Nephron progenitor cell (in vitro differentiated cells): ENCODE measurements at regions not wholly inside any gene's neighbourhood (a gene's known extent, or its start where the extent isn't known, plus 50 kb on each side); places are given as distances from the start of the nearest gene placed in this dataset.

Experiments used
- DNase-seq: peaks from one replicate; pipeline ENCODE4 v3.0.0; 2021
- H3K27ac Mint-ChIP-seq: 2 replicates; pipeline ENCODE4 v1.8.0; 2021; ENCODE audit warnings: mild to moderate bottlenecking, moderate library complexity, mixed read lengths
- H3K27me3 Mint-ChIP-seq: 2 replicates; pipeline ENCODE4 v1.8.0; 2021; ENCODE audit warnings: mild to moderate bottlenecking, low read depth, mixed read lengths; ENCODE audit not compliant: poor library complexity
- H3K36me3 Mint-ChIP-seq: 2 replicates; pipeline ENCODE4 v1.8.0; 2021; ENCODE audit warnings: low read depth, mixed read lengths
- H3K4me1 Mint-ChIP-seq: 2 replicates; pipeline ENCODE4 v1.8.0; 2021; ENCODE audit warnings: mixed read lengths
- H3K4me3 Mint-ChIP-seq: 2 replicates; pipeline ENCODE4 v1.8.0; 2021; ENCODE audit warnings: mild to moderate bottlenecking, moderate library complexity, mixed read lengths
- H3K9me3 Mint-ChIP-seq: 2 replicates; pipeline ENCODE4 v1.8.0; 2021; ENCODE audit warnings: mild to moderate bottlenecking, moderate library complexity, mixed read lengths
- TF ChIP-seq, protein P1 (sequence below): fragments of 200-600 bp; sonication (generic); IDR thresholded peaks from 2 replicates; pipeline ENCODE4 v1.5.0; 2021; ENCODE audit warnings: antibody characterized with exemption

- TF ChIP-seq, protein P1, sequence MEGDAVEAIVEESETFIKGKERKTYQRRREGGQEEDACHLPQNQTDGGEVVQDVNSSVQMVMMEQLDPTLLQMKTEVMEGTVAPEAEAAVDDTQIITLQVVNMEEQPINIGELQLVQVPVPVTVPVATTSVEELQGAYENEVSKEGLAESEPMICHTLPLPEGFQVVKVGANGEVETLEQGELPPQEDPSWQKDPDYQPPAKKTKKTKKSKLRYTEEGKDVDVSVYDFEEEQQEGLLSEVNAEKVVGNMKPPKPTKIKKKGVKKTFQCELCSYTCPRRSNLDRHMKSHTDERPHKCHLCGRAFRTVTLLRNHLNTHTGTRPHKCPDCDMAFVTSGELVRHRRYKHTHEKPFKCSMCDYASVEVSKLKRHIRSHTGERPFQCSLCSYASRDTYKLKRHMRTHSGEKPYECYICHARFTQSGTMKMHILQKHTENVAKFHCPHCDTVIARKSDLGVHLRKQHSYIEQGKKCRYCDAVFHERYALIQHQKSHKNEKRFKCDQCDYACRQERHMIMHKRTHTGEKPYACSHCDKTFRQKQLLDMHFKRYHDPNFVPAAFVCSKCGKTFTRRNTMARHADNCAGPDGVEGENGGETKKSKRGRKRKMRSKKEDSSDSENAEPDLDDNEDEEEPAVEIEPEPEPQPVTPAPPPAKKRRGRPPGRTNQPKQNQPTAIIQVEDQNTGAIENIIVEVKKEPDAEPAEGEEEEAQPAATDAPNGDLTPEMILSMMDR = no peak
- H3K9me3 Mint-ChIP-seq = no peaks in the 10 kb centered on the region
Observed at GRCh38 chr12:126591533-126591932, 1526.3 kb downstream of the AACS start.

GRCh38 chr12:126601184-126602170 is 1536.2 kb downstream of the AACS start:
- no peak overlapping the region for H3K27ac Mint-ChIP-seq
- H3K9me3 Mint-ChIP-seq = no peaks in the 10 kb centered on the region
- no peaks in the 10 kb centered on the region for H3K36me3 Mint-ChIP-seq

More at GRCh38 chr12:126591533-126591932, 1526.3 kb downstream of the AACS start:
- H3K36me3 Mint-ChIP-seq = no peaks in the 10 kb centered on the region
- H3K4me3 Mint-ChIP-seq = no peak overlapping the region
- no peak for DNase-seq
- H3K4me1 Mint-ChIP-seq = peaks cover 13% of the 10 kb centered on the region
- H3K27ac Mint-ChIP-seq = no peak overlapping the region
- peaks cover 11% of the 10 kb centered on the region for H3K27me3 Mint-ChIP-seq

GRCh38 chr12:126602612-126603011 is 1537.4 kb downstream of the AACS start:
- TF ChIP-seq, protein P1 = no peak
- Mint-ChIP-seq H3K36me3 (no peaks in the 10 kb centered on the region), H3K27me3 (no peaks in the 10 kb centered on the region), H3K27ac (no peak overlapping the region), H3K4me3 (no peak overlapping the region), H3K4me1 (no peaks in the 10 kb centered on the region), H3K9me3 (no peaks in the 10 kb centered on the region)
- DNase-seq = no peak

More at GRCh38 chr12:126601184-126602170, 1536.2 kb downstream of the AACS start:
- Mint-ChIP-seq H3K4me1 (no peaks in the 10 kb centered on the region), H3K27me3 (no peaks in the 10 kb centered on the region), H3K4me3 (no peak overlapping the region)
- DNase-seq = no peak
- TF ChIP-seq, protein P1 = no peak

DNA sequence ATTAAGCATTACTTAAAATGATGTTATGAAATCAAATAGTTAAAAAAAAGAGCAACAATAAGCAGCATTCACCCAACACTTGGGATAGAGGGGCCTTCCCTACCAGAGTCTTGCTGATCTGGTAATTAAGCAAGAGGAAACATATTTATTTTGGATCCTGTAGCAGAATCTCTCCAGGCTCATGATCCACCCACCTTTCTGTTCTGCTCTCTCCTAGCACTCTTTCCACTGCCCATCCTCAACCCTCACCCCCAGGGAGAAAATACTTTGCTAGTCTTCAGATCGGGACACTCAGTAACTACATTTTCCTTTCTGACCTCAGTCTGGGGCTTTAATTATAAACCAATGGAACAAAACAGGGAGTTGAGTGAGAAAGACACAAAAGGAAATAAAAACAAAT is 1541.9 kb downstream of the AACS start:
- TF ChIP-seq, protein P1 = no peak
- H3K27ac Mint-ChIP-seq = no peak overlapping the region
- H3K4me3 Mint-ChIP-seq = no peak overlapping the region
- peaks cover 10% of the 10 kb centered on the region for H3K9me3 Mint-ChIP-seq
- no peak for DNase-seq
- no peaks in the 10 kb centered on the region for H3K4me1 Mint-ChIP-seq
- H3K27me3 Mint-ChIP-seq = peaks cover 9% of the 10 kb centered on the region
- no peaks in the 10 kb centered on the region for H3K36me3 Mint-ChIP-seq

DNA sequence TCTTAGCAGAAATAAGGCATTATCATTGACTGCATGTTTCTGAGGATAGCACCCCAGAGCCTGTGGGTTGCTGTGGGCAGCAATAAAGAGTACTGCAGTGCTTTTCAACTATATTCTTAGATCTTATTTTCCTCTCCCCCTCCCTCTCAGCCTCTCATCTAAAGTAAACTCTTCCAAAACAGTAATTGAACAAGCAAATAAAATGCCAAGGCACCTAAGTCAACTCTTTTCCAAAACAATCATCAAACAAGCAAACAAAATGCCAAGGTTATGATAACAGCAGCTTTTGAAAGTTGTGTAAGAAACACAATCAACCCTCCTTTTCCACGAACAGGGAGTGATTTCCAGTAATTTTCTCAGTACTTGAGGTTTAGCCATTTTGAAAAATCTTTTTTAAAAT is 1542.6 kb downstream of the AACS start:
- peaks cover 9% of the 10 kb centered on the region for H3K27me3 Mint-ChIP-seq
- H3K27ac Mint-ChIP-seq = no peak overlapping the region
- no peak overlapping the region for H3K4me3 Mint-ChIP-seq
- peaks cover 16% of the 10 kb centered on the region for H3K9me3 Mint-ChIP-seq
- H3K4me1 Mint-ChIP-seq = no peaks in the 10 kb centered on the region
- TF ChIP-seq, protein P1 = no peak
- no peak for DNase-seq
- H3K36me3 Mint-ChIP-seq = no peaks in the 10 kb centered on the region
